ENCODE measurements at regions not wholly inside any gene's neighbourhood (a gene's known extent, or its start where the extent isn't known, plus 50 kb on each side); places are given as distances from the start of the nearest gene placed in this dataset.

- Histone ChIP-seq H3K9ac (ENCODE audit: low read length in 5 of 5) (no peak overlapping the region), H3K9me3 (ENCODE audit: control insufficient read depth in 5 of 5, low read length in 5 of 5) (no peaks in the 10 kb centered on the region), H3K4me1 (ENCODE audit: control insufficient read depth in 5 of 5, insufficient read depth in 5 of 5, low read length in 5 of 5) (no peaks in the 10 kb centered on the region), H3K4me3 (ENCODE audit: low read depth in 1 of 5, low read length in 5 of 5) (no peak overlapping the region), H3K27ac (ENCODE audit: low read depth, low read length) (no peak overlapping the region), H3K27me3 (ENCODE audit: control insufficient read depth in 5 of 5, insufficient read depth in 4 of 5, low read length in 5 of 5) (no peaks in the 10 kb centered on the region), H3K36me3 (ENCODE audit: control insufficient read depth in 5 of 5, insufficient read depth in 5 of 5, low read length in 5 of 5) (no peaks in the 10 kb centered on the region)
These were observed 53.5 kb upstream of the TIPARP start for GRCh38 chr3:156620901-156621300.

DNA sequence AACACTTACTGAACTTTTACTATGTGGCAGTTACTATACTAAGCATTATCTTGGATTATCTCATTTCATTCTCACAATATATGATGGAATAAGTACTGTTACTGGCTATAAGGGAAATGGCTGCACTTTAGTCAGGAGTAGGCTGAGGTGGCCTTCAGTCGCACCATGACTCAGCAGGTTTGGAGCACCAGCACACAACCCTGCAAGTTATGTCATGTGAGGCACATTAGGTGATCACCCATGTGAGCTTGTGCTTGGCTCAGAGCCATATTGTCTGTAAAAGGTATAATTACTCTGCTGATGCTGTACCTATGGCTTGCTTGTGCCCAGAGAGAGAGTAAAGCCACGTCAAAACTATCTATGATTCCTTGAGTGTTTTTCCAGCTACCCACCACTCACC is 54.1 kb upstream of the TIPARP start:
- H3K36me3 ChIP-seq (ENCODE audit: control insufficient read depth in 5 of 5, insufficient read depth in 5 of 5, low read length in 5 of 5): no peaks in the 10 kb centered on the region
- no peaks in the 10 kb centered on the region for H3K4me1 ChIP-seq (ENCODE audit: control insufficient read depth in 5 of 5, insufficient read depth in 5 of 5, low read length in 5 of 5)
- no peak overlapping the region for H3K4me3 ChIP-seq (ENCODE audit: low read depth in 1 of 5, low read length in 5 of 5)
- H3K9ac ChIP-seq (ENCODE audit: low read length in 5 of 5): no peak overlapping the region
- no peak overlapping the region for H3K27ac ChIP-seq (ENCODE audit: low read depth, low read length)
- H3K9me3 ChIP-seq (ENCODE audit: control insufficient read depth in 5 of 5, low read length in 5 of 5): no peaks in the 10 kb centered on the region
- H3K27me3 ChIP-seq (ENCODE audit: control insufficient read depth in 5 of 5, insufficient read depth in 4 of 5, low read length in 5 of 5): no peaks in the 10 kb centered on the region

- H3K9me3 ChIP-seq (ENCODE audit: control insufficient read depth in 5 of 5, low read length in 5 of 5): no peaks in the 10 kb centered on the region
- H3K27me3 ChIP-seq (ENCODE audit: control insufficient read depth in 5 of 5, insufficient read depth in 4 of 5, low read length in 5 of 5): no peaks in the 10 kb centered on the region
- no peaks in the 10 kb centered on the region for H3K4me1 ChIP-seq (ENCODE audit: control insufficient read depth in 5 of 5, insufficient read depth in 5 of 5, low read length in 5 of 5)
- H3K36me3 ChIP-seq (ENCODE audit: control insufficient read depth in 5 of 5, insufficient read depth in 5 of 5, low read length in 5 of 5): no peaks in the 10 kb centered on the region
- H3K27ac ChIP-seq (ENCODE audit: low read depth, low read length): no peak overlapping the region
- no peak overlapping the region for H3K9ac ChIP-seq (ENCODE audit: low read length in 5 of 5)
- no peak overlapping the region for H3K4me3 ChIP-seq (ENCODE audit: low read depth in 1 of 5, low read length in 5 of 5)
These were observed 55.0 kb upstream of the TIPARP start for GRCh38 chr3:156619376-156619775.

GRCh38 chr3:156617781-156618180 is 56.6 kb upstream of the TIPARP start:
- no peak overlapping the region for H3K4me3 ChIP-seq (ENCODE audit: low read depth in 1 of 5, low read length in 5 of 5)
- no peaks in the 10 kb centered on the region for H3K27me3 ChIP-seq (ENCODE audit: control insufficient read depth in 5 of 5, insufficient read depth in 4 of 5, low read length in 5 of 5)
- H3K4me1 ChIP-seq (ENCODE audit: control insufficient read depth in 5 of 5, insufficient read depth in 5 of 5, low read length in 5 of 5): no peaks in the 10 kb centered on the region
- no peaks in the 10 kb centered on the region for H3K9me3 ChIP-seq (ENCODE audit: control insufficient read depth in 5 of 5, low read length in 5 of 5)
- H3K9ac ChIP-seq (ENCODE audit: low read length in 5 of 5): no peak overlapping the region
- H3K27ac ChIP-seq (ENCODE audit: low read depth, low read length): no peak overlapping the region
- H3K36me3 ChIP-seq (ENCODE audit: control insufficient read depth in 5 of 5, insufficient read depth in 5 of 5, low read length in 5 of 5): no peaks in the 10 kb centered on the region

DNA sequence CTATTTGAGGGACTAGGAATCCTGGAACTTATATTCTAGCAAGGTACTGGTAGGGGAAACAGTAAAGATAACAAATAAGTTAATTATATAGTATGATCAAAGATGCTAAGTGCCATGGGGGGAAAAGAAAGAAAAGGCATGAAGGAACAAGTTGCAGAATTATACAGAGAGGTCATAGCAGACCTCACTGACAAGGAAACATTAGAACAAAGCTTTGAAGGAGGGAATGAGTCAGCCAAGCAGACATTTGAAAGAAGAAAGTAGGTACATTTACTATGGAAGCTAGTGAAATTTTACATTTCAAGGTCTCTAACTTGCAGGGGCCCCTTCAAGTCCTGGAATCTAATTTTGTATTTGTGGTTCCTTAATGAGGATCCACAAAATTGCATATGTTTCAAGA is 57.2 kb upstream of the TIPARP start:
- H3K4me3 ChIP-seq (ENCODE audit: low read depth in 1 of 5, low read length in 5 of 5): no peak overlapping the region
- H3K9ac ChIP-seq (ENCODE audit: low read length in 5 of 5): no peak overlapping the region

DNA sequence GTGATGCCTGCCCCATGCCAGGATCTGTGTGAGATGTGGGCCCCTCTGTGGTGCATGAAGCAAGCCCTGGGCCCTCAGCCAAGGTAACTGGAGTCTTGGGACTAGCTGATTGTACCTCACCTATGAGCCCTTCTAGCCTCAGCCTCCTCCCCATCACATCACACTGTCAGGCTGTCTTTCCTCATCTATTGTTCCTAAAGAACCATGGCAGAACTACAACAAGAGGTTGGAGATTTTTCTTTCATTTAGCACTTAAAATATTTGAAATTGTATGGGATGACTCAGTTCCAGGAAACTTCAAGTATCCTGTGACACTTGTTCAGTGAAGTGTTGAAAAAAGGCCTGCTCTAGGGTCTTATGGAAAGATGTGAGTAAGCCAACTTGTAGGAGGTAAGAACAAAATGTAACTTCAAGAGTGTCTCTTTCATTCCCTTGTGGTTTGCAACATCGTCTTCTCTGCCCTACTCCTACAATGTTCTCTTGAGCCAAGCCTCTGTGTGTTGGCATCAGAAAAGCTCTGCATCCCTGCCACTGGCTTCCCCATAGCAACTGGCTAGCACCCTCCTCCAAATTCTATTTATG is 58.7 kb upstream of the TIPARP start:
- Histone ChIP-seq H3K27me3 (ENCODE audit: control insufficient read depth in 5 of 5, insufficient read depth in 4 of 5, low read length in 5 of 5) (no peaks in the 10 kb centered on the region), H3K4me3 (ENCODE audit: low read depth in 1 of 5, low read length in 5 of 5) (no peak overlapping the region), H3K36me3 (ENCODE audit: control insufficient read depth in 5 of 5, insufficient read depth in 5 of 5, low read length in 5 of 5) (no peaks in the 10 kb centered on the region), H3K9me3 (ENCODE audit: control insufficient read depth in 5 of 5, low read length in 5 of 5) (no peaks in the 10 kb centered on the region), H3K9ac (ENCODE audit: low read length in 5 of 5) (no peak overlapping the region), H3K4me1 (ENCODE audit: control insufficient read depth in 5 of 5, insufficient read depth in 5 of 5, low read length in 5 of 5) (no peaks in the 10 kb centered on the region), H3K27ac (ENCODE audit: low read depth, low read length) (no peak overlapping the region)

More for the DNA sequence above, 57.2 kb upstream of the TIPARP start:
- Histone ChIP-seq H3K27me3 (ENCODE audit: control insufficient read depth in 5 of 5, insufficient read depth in 4 of 5, low read length in 5 of 5) (no peaks in the 10 kb centered on the region), H3K27ac (ENCODE audit: low read depth, low read length) (no peak overlapping the region), H3K36me3 (ENCODE audit: control insufficient read depth in 5 of 5, insufficient read depth in 5 of 5, low read length in 5 of 5) (no peaks in the 10 kb centered on the region), H3K4me1 (ENCODE audit: control insufficient read depth in 5 of 5, insufficient read depth in 5 of 5, low read length in 5 of 5) (no peaks in the 10 kb centered on the region), H3K9me3 (ENCODE audit: control insufficient read depth in 5 of 5, low read length in 5 of 5) (no peaks in the 10 kb centered on the region)

GRCh38 chr3:156614642-156615511 is 59.5 kb upstream of the TIPARP start:
- Histone ChIP-seq H3K9me3 (ENCODE audit: control insufficient read depth in 5 of 5, low read length in 5 of 5) (no peaks in the 10 kb centered on the region), H3K4me1 (ENCODE audit: control insufficient read depth in 5 of 5, insufficient read depth in 5 of 5, low read length in 5 of 5) (no peaks in the 10 kb centered on the region), H3K27ac (ENCODE audit: low read depth, low read length) (no peak overlapping the region), H3K4me3 (ENCODE audit: low read depth in 1 of 5, low read length in 5 of 5) (no peak overlapping the region), H3K27me3 (ENCODE audit: control insufficient read depth in 5 of 5, insufficient read depth in 4 of 5, low read length in 5 of 5) (no peaks in the 10 kb centered on the region), H3K9ac (ENCODE audit: low read length in 5 of 5) (no peak overlapping the region), H3K36me3 (ENCODE audit: control insufficient read depth in 5 of 5, insufficient read depth in 5 of 5, low read length in 5 of 5) (no peaks in the 10 kb centered on the region)

GRCh38 chr3:156612903-156613302 is 58.0 kb upstream of the SSR3 start:
- Histone ChIP-seq H3K9me3 (ENCODE audit: control insufficient read depth in 5 of 5, low read length in 5 of 5) (no peaks in the 10 kb centered on the region), H3K4me1 (ENCODE audit: control insufficient read depth in 5 of 5, insufficient read depth in 5 of 5, low read length in 5 of 5) (no peaks in the 10 kb centered on the region), H3K36me3 (ENCODE audit: control insufficient read depth in 5 of 5, insufficient read depth in 5 of 5, low read length in 5 of 5) (no peaks in the 10 kb centered on the region), H3K27me3 (ENCODE audit: control insufficient read depth in 5 of 5, insufficient read depth in 4 of 5, low read length in 5 of 5) (no peaks in the 10 kb centered on the region), H3K9ac (ENCODE audit: low read length in 5 of 5) (no peak overlapping the region), H3K4me3 (ENCODE audit: low read depth in 1 of 5, low read length in 5 of 5) (no peak overlapping the region), H3K27ac (ENCODE audit: low read depth, low read length) (no peak overlapping the region)

DNA sequence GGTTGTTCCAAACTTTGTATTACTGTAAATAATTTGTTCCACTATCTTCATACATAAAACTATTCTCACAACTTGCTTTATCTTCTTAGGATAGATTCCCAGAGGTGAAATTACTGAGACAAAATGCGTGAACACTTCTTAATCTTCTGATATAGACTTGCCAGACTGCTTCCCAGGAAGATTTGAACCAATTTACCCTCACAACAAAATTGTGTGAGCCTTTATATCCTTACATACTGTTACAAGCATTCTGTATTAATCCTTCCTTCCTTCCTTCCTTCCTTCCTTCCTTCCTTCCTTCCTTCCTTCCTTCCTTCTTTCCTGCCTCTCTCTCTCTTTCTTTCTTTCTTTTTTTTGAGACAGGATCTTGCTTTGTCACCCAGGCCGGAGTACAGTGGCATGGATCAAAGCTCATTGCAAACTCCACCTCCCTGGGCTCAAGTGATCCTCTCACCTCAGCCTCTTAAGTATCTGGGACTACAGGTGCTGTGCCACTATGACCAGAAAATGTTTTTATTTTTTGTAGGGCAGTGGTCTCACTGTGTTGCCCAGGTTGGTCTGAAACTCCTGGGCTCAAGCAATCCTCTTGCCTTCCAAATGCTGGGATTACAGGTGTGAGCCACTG is 57.1 kb upstream of the SSR3 start:
- H3K27ac ChIP-seq (ENCODE audit: low read depth, low read length): no peak overlapping the region
- no peaks in the 10 kb centered on the region for H3K4me1 ChIP-seq (ENCODE audit: control insufficient read depth in 5 of 5, insufficient read depth in 5 of 5, low read length in 5 of 5)
- H3K27me3 ChIP-seq (ENCODE audit: control insufficient read depth in 5 of 5, insufficient read depth in 4 of 5, low read length in 5 of 5): no peaks in the 10 kb centered on the region
- H3K9ac ChIP-seq (ENCODE audit: low read length in 5 of 5): no peak overlapping the region
- no peaks in the 10 kb centered on the region for H3K9me3 ChIP-seq (ENCODE audit: control insufficient read depth in 5 of 5, low read length in 5 of 5)
- no peaks in the 10 kb centered on the region for H3K36me3 ChIP-seq (ENCODE audit: control insufficient read depth in 5 of 5, insufficient read depth in 5 of 5, low read length in 5 of 5)
- H3K4me3 ChIP-seq (ENCODE audit: low read depth in 1 of 5, low read length in 5 of 5): no peak overlapping the region

GRCh38 chr3:156610154-156610553 is 55.2 kb upstream of the SSR3 start:
- Histone ChIP-seq H3K9ac (ENCODE audit: low read length in 5 of 5) (no peak overlapping the region), H3K27ac (ENCODE audit: low read depth, low read length) (no peak overlapping the region), H3K27me3 (ENCODE audit: control insufficient read depth in 5 of 5, insufficient read depth in 4 of 5, low read length in 5 of 5) (no peaks in the 10 kb centered on the region), H3K4me3 (ENCODE audit: low read depth in 1 of 5, low read length in 5 of 5) (no peak overlapping the region), H3K9me3 (ENCODE audit: control insufficient read depth in 5 of 5, low read length in 5 of 5) (no peaks in the 10 kb centered on the region), H3K4me1 (ENCODE audit: control insufficient read depth in 5 of 5, insufficient read depth in 5 of 5, low read length in 5 of 5) (peaks cover 0 to 11% (median 10%) of the 10 kb centered on the region in 5 donors), H3K36me3 (ENCODE audit: control insufficient read depth in 5 of 5, insufficient read depth in 5 of 5, low read length in 5 of 5) (no peaks in the 10 kb centered on the region)

All from subcutaneous abdominal adipose tissue (tissue), 5 donors.